Hippocampal formation (tissue), 2 donors: ENCODE measurements at regions not wholly inside any gene's neighbourhood (a gene's known extent, or its start where the extent isn't known, plus 50 kb on each side); places are given as distances from the start of the nearest gene placed in this dataset.
"Not testable (repeated sequence)": the region's sequence is repeated elsewhere in the genome, so short reads cannot be mapped to it uniquely, and the experiment has no call there.

Source experiments
- DNase-seq, 2 donors: peaks; one replicate each; lab custom pipeline; 2025; lab: John Stamatoyannopoulos, UW

DNA sequence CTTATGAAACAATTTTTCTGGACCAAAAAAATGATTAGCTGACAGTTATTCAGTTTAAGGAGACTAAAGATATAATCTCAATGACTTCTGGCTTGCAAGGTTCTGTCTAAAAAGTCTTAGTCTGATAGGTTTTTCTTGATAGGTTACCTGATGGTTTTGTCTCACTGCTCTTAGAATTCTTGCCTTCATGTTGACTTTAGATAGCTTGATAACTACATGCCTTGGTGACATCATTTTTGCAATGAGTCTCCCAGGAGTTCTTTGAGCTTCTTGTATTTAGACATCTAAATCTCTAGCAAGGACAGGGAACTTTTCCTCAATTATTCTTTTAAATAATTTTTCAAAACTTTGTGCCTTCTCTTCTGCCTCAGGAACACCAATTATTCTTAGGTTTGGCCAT is 1965.3 kb downstream of the ARAP2 start:
- no peak for DNase-seq

DNA sequence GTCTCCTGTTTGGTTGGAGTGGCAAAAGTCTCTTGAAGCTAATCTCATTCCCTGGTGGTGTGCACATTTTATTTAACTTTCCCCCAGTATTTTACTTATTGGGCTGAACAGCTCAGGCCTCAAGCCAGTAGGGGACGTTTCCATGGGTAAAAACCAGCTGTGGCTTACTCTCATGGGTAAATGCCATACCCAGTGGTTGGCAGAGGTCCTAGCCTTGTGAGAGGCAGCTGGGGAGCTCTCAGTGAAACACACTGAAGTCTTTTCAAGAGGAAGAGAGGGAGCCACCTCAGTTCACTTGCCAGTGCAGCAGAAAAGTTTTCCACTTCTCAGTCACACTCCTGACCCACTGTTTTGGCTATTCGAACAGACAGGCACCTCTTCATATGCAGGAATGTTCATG is 1964.2 kb downstream of the ARAP2 start:
- DNase-seq = no peak

DNA sequence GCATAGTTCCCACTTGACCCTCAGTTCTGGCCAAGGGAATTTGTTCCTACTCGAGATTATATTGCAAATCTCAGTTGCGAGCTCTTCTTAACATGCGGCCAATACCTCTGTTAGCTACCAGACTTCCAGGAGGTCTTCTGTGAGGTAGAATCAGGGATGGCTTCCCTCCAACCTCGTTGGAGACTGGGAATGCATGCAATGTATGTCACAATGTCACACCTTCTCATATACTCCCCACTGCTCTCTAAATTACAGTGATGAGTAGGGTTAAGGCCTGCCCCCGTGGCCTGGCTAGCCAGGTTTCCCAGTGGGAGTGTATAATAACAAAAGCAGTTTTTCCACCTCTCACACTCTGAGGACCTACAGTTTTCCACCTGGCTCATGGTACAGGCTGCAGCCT is 1962.5 kb downstream of the ARAP2 start:
- DNase-seq = no peak

DNA sequence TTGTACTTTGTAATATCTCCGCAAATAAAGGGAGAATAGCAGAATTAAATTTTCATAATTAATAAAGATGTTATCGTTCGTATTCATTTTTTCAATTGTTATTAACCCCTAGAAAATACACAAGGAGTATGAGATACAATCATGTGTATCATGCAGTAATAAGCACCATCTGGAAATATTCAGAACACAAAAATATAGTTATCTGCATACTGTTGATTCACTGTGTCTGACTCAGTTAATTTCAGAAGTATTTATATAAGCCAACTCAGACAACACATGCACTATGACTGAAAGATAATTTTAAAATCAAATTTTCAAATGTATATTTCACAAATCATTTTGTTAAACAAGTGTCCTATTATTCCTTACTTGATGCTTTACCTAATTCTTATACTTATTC is 1954.8 kb downstream of the ARAP2 start:
- no peak for DNase-seq

DNA sequence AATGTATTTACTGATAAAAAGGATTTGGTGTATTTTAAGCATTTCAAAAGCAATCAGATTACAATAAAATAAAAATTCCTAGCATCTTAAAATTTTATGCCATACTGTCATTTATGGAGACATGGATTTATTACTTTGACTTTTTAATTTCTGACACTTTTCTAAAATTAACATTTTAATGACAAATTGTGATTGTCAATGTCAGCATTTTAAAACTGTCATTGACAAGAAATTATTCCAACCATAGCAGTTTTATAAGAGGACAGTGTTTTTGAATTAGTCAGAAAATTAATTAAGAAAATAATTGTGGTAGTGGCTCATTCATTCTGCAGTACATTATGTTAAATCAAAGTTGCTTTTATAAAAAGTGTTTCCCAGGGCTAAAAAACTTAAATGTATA is 1954.4 kb downstream of the ARAP2 start:
- DNase-seq = no peak

DNA sequence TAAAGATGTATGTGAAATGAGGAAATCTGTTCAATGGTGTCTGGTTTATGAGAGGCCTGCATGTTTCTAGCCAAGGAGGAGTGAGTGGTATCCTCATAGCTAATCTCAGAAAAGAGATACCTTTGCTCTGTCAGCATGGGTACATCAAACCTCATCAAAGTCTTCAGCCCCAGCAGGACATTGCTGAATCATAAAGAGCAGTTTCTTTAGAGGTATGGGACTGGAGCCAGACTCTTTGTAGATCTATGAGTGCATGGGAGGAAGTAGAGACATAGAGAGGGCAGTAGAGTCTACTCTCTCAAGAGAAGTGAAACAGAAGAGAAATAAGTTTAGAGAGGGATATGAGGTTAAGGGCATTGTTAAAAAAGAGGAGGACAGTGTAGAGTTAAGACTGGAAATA is 1950.9 kb downstream of the ARAP2 start:
- no peak for DNase-seq

DNA sequence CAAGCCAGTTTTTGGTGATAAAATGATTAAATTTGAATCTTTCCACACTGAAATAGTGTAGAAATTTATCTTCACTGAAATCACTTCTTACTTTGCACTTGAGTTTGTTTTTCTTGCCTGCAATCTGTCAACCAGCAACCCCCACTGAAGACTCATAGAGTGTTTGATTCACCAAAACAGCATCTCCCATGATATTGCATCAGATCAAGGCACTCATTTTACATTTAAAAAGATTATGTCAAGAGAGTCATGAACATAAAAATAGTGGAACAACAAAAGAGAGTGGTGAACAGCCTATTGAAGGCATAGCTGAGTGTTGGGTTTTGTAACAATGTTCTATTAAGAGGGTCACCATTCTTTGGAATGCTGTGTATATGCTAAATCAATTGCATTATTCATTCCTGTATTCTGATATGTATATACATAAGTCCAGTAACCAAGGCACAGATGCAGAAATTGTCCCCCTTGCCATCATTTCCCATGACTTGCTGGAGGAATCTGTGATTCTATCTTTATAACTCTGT is 1934.9 kb downstream of the ARAP2 start:
- DNase-seq = no peak

DNA sequence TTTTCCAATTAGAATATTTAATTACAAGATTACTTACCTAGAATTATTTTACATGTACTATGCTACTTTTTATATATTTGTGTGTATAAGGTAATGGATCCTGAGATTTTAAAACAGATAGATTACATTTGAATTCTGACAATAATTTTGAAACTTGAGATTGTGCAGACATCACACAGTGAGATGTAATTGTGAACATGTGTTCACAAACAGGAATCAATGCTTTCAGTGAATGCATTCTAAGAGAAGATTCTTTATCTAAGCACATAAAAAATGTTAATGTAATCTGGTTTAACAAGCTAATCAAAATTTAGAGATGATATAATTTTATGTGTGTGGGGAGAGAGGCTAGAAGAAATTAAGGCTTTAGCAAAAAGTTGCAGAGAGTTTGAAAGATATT is 1925.5 kb downstream of the ARAP2 start:
- DNase-seq = no peak

DNA sequence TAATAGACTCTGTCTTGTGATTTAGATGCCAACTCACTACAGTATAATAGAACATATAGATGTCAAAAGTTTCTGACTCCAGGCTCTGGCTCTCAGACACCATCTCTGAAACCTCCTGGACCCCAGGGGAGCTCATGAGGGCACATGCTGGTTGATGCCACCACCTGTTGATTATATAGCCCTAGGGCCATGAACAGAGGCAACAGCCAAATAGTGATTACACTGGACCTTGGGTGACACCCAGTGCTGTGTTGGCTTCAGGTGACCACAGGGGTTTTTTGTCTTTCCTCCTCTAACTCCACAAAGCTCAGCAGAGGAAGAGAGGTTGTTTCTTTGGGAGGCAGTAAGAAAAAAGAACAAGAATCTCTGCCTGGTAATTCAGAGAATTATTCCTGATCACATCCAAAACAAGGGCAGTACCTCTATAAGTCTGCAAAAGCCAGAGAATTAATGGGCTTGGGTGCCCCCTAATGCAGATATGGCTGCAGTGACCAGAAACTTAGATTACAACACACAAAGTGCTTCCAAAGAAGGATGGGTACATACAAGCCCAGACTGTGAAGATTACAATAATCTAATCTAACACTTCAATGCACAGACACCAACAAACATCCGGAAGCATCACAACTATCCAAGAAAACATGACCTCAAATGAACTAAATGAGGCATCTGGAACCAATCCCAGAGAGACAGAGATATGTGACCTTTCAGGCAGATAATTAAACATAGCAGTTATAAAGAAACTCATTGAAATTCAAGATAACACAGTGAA is 1920.6 kb downstream of the ARAP2 start:
- DNase-seq = no peak

DNA sequence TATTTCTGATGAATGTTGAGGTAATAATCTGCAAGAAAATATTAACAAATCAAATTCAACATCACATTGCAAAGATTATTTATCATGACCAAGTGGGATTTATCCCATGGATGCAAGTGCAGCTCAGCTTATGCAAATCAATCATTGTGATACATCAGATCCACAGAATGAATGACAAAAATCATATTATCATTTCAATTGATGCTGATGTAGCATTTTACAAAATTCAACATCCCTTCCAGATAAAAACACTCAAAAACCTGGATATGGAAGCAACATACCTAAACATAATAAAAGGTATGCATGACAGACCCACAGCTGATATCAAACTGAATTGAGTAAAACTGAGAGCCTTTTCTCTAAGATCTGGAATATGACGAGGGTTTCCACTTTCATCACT is 1915.4 kb downstream of the ARAP2 start:
- no peak for DNase-seq

DNA sequence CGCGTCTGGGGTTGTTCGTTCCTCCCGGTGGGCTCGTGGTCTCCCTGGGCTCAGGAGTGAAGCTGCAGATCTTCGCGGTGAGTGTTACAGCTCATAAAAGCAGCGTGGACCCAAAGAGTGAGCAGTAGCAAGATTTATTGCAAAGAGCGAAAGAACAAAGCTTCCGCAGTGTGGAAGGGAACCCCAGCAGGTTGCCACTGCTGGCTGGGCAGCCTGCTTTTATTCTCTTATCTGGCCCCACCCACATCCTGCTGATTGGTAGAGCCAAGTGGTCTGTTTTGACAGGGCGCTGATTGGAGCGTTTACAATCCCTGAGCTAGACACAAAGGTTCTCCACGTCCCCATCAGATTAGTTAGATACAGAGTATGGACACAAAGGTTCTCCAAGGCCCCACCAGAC is 1909.2 kb downstream of the ARAP2 start:
- DNase-seq = not testable (repeated sequence)

DNA sequence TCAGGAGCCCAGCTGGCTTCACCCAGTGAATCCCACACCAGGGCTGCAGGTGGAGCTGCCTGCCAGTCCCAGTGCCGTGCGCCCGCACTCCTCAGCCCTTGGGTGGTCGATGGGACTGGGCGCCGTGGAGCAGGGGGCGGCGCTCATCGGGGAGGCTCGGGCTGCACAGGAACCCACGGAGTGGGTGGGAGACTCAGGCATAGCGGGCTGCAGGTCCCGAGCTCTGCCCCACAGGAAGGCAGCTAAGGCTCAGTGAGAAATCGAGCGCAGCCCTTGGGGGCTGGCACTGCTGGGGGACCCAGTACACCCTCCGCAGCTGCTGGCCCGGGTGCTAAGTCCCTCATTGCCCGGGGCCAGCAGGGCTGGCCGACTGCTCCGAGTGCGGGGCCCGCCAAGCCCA is 1908.8 kb downstream of the ARAP2 start:
- DNase-seq = not testable (repeated sequence)

DNA sequence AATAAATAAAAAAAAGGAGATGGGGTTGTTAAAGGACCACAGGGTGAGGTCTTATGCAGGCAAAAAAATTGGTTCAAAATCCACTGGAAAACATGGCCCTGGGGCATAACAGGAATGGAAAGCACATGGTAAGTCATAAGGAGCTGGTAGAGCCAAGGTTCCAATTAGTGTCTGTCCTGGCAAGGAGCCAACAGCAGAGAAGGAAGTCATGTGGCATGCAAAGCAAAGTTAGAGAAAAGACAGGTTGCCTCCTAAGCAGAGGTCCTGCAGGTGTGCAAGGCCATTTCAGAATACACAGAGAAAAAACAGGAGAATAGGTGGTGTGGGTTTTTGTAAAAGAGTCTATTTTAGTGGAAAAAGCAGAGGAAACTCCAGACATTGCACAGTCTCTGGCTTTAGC is 1881.7 kb downstream of the ARAP2 start:
- DNase-seq = no peak

DNA sequence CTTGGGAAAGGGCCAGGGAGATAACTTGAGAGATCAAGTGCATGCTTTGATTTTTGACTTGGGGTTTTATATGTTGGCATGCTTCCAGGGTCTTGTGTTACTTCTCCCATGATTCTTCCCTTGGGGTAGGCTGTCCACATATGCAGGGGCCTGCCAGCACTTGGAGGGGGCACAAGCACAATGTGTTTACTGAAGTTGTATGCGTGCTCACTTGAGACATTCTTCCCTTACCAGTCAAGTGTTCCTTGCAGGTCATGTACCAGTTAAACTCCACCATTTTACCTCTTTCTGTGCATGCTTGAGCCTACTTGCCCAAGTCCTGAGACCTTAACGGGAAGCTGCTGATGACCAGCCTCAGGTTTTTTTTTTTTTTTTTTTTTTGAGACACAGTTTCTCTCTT is 1880.5 kb downstream of the ARAP2 start:
- DNase-seq = no peak

DNA sequence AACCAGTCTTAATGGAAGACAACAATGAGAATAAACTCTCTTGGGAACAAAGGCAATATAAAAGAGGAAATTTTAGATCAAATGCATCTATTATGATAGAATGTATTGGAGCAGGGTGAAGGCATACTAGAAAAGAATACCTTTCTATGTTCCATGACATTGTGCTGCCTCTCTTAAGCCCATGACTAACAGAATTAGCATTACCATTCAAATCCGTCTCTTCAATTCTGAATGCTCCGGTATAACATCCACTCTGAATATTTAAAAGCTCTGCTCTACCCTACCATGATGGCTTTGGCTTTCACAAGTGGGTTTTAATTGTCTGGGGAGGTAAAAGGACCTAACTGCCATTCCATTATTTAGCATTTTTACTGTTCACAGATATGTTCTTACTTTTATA is 1878.4 kb downstream of the ARAP2 start:
- no peak for DNase-seq

DNA sequence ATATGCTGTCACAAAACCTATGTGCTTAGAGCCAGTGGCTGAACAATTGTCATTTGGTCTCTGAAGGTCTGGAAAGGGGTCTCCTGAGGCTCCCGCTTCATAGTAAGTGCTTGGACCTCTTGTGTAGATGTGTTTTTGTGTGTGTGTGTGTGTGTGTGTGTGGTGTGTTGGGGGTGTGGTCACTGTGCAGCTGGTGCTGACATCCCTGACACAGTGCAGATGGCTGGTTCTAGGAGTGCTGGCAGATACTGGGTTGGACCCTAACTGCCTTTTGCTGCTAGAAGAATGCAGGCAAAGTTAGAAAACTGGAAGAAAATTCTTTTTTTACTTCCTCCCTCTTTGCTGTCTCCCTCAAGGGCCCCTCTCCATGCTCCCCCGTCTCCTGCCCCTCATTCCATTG is 1872.6 kb downstream of the ARAP2 start:
- no peak for DNase-seq

DNA sequence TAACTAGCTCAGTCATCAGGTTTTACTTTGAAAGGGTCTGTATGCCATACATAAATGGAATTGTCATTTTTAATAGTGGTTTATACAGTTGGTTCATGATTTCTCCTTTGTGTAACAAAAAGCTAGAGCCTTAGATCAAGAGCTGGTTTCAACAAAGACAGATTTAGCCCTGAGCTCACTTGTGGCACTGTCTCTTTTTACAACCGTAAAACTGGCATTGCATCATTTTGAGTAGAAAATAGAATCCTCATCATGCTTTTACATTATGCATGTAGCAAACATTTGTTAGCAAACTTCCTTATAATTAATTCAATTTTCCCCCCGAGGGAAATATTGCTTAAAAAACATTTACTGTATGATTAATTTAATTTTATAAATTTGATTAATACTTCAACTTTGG is 1871.5 kb downstream of the ARAP2 start:
- no peak for DNase-seq

DNA sequence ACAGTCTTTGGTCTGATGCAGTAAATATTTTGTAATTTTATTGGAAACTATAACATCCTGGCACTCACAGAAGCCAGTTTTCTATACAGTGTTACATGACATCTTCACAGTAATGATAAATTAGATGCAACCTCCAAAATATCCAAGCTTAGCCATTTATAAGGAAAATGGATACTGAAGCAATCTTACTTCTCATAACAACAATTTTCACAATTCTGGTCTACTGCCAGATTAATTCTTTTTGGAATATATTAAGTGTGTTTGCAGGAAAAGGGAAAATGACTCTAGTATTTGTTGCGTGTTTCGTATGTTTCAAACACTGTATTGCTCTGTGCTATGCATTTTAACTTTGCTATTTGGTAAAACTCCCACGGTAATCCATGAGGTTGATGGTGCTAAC is 1870.9 kb downstream of the ARAP2 start:
- DNase-seq = no peak

DNA sequence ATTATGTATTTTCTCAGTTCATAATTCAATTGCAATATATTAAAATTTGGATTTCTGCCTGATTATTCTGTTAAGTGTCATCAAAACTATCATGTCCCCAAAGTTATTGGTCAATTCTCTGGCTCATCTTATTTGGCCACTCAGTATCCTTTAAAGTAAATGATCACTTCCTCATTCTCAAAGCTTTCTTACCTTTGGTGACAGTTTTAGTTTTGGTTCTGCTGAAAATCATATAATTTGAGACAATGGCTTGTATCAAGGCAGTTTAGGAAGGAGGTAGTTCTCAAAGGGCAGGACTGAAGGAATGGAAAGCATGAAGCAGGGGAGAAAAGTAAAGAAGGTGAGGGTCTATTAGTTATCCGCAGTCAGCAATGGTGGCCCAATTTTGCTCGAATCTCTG is 1832.1 kb downstream of the ARAP2 start:
- no peak for DNase-seq

DNA sequence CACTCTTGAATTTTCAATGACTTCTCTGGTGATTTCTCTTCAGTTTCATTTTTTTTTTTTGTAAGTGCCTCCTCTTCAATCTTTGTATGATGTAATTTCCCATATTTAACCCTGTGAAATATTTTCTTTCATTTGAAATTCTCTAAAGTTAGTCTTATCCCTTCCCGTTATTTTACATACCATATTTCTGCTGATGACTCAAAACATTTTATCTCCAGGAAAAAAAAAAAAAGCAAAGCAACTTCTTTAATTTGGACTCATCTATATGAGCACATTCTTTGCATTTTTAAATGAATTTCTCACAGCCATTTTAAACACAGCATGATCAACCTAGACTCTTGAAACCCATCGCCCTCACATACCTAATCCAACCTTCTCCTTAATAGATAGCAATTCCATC is 1831.4 kb downstream of the ARAP2 start:
- DNase-seq = no peak

DNA sequence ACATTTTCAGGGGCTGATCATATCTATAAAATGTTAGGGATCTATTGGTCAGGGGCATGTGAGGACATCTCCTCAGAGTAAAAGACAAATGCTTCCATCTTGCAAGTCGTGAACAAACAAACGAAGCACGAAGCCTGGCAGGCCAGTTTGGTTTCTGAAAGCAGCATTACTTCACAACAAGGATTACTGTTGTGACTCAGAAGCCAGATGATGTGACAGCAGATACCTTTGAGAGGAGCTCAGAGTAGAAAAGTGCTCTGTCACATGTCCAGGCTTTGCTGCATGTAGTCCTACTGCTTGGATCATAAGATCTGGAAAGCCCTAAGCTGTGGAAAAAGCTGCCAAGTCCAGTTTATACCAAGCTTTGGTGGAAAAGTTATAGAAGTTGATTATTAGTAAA is 1827.2 kb downstream of the ARAP2 start:
- no peak for DNase-seq

DNA sequence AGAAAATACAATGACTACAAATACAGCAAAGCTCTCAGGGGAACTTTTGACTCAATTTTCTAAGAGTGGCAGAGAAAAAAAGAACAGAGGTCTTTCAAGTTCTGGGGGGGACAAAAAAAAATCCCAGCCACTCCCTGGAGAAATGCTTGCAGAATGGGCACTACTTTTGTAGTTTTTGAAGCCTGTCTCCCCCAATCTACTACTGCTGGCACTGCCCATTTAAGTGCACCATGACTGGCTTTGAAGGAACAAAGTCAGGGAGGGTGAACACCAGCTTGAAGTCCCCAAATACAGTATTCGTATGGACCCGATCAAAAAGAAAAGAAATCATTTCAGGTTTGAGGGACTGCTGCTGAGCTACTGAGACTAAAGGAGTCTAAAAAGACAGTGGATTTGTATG is 1824.4 kb downstream of the ARAP2 start:
- no peak for DNase-seq

DNA sequence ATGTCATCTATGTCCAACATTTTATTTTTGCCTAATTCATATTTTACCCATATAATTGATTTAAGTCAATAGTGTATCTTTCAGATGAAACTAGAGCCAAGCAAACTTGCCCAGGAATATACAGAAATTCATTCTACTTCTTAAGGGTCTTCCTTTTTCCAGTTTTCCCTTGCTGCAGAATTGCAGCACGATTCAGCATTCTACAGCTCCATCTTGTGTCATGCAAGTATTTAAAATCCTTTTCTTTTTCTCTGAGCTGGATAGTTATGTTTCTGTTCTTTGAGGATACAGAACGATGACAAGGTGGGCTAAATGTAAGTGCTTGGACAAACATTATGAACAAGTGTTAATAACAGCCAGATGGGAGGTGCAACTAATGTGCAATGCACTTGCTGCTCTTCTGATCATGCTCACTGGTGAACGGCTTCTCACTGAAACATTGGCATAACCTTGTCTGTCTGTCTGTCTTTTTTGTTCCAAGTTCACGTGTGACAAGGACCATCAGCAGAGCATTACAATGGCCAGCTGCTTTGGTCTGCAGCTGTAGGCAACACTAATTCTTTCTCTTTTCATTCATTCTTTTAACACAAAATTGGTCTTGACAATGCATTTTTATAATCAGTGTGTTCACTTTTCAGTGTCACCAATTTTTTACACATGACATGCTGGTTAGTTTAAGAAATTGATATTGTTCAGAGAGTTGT is 1821.7 kb downstream of the ARAP2 start:
- DNase-seq = peak in 1 of 2 donors; percentile 12

DNA sequence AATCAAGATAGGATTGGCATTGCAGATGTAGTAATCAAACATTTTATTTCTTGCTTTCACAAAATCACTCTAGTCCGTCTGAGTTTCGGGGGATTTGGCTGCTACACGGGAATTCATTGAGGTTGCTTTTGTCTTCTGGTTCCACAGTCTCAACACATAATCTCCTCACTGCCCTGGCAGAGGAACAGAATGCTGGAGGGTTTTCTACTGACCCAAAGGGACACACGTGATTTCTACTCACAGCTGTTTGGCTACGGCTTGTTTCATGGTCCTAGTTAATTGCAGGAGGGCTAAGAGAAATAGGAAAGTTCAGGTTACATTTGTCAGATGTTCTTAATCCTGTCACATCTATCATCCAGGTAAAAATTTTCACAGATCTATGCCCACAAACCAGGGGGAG is 1811.6 kb downstream of the ARAP2 start:
- DNase-seq = no peak
